Panc1 (cell line): ENCODE measurements at regions not wholly inside any gene's neighbourhood (a gene's known extent, or its start where the extent isn't known, plus 50 kb on each side); places are given as distances from the start of the nearest gene placed in this dataset.
"Not testable (repeated sequence)": the region's sequence is repeated elsewhere in the genome, so short reads cannot be mapped to it uniquely, and the experiment has no call there.

Experiments
- ATAC-seq: fragments of 200-7000 bp; cut with Tn5 transposase; 2 replicates; pipeline ENCODE4 v1.9.1; 2020; ENCODE audit warnings: mild to moderate bottlenecking, moderate library complexity
- BruUV-seq: library from RNA; stranded (reverse); fragments of 400-500 nt; replicated peaks from 2 replicates; lab custom pipeline; 2021; lab: Mats Ljungman, UMichigan
- CTCF ChIA-PET: fragments of 300-600 bp; sonication (Branson Sonifier 250); formaldehyde crosslinking; loops from one replicate; lab custom pipeline; 2022; ENCODE audit warnings: antibody characterized with exemption; lab: Charles Lee
- POLR2A ChIA-PET: fragments of 300-600 bp; sonication (Branson Sonifier 250); formaldehyde crosslinking; loops from one replicate; lab custom pipeline; 2022; ENCODE audit warnings: antibody characterized with exemption; lab: Charles Lee
- DNase-seq: peaks from one replicate; pipeline ENCODE4 v3.0.0-alpha.2; 2010; ENCODE audit warnings: low read depth, low spot score
- H3K27ac ChIP-seq: 2 replicates; pipeline ENCODE4 v1.5.1; 2011; ENCODE audit warnings: mild to moderate bottlenecking, low read length, inconsistent platforms
- H3K27me3 ChIP-seq: fragments of 200-500 bp; sonication (Bioruptor generic); 2 replicates; pipeline ENCODE4 v1.6.0; 2014; ENCODE audit warnings: low read length, inconsistent platforms; ENCODE audit not compliant: control insufficient read depth, insufficient read depth
- H3K36me3 ChIP-seq: fragments of 200-500 bp; sonication (Bioruptor generic); 2 replicates; pipeline ENCODE4 v1.5.1; 2014; ENCODE audit warnings: inconsistent platforms, mild to moderate bottlenecking, low read length, moderate library complexity; ENCODE audit not compliant: control insufficient read depth, insufficient read depth
- H3K4me1 ChIP-seq: 2 replicates; pipeline ENCODE4 v1.5.1; 2011; ENCODE audit warnings: inconsistent platforms, mild to moderate bottlenecking, low read length, moderate library complexity; ENCODE audit not compliant: control insufficient read depth, insufficient read depth
- H3K4me3 ChIP-seq, 2 experiments: 2 replicates each; pipeline ENCODE4 v1.5.1; 2011 to 2012; ENCODE audit warnings: low read depth in 2 of 2, low read length in 2 of 2, mild to moderate bottlenecking in 2 of 2, inconsistent platforms in 1 of 2, moderate library complexity in 1 of 2
- H3K9me3 ChIP-seq: fragments of 200-500 bp; sonication (Bioruptor generic); 2 replicates; pipeline ENCODE4 v1.5.1; 2014; ENCODE audit warnings: low read depth, mild to moderate bottlenecking, inconsistent platforms, low read length, moderate library complexity; ENCODE audit not compliant: control insufficient read depth, insufficient read depth
- CTCF ChIP-seq: fragments of 450-650 bp; IDR thresholded peaks from 2 replicates; pipeline ENCODE4 v1.5.1; 2017; ENCODE audit warnings: mild to moderate bottlenecking
- POLR2AphosphoS5 ChIP-seq: IDR thresholded peaks from 2 replicates; pipeline ENCODE4 v1.6.1; 2012; ENCODE audit warnings: mild to moderate bottlenecking, low read depth, low read length, moderate library complexity
- REST ChIP-seq, 2 experiments: IDR thresholded peaks; 2 replicates each; pipeline ENCODE4 v1.6.1; 2011 to 2012; ENCODE audit warnings: low read depth in 2 of 2, control low read depth in 1 of 2, low read length in 1 of 2, mild to moderate bottlenecking in 1 of 2, moderate library complexity in 1 of 2; ENCODE audit not compliant: insufficient read depth in 1 of 2
- SIN3A ChIP-seq: IDR thresholded peaks from 2 replicates; pipeline ENCODE4 v1.6.1; 2012; ENCODE audit warnings: low read depth, mild to moderate bottlenecking, low read length, moderate library complexity, borderline replicate concordance; ENCODE audit not compliant: insufficient read depth
- TCF7L2 ChIP-seq: IDR thresholded peaks from 2 replicates; pipeline ENCODE4 v1.6.1; 2011; ENCODE audit warnings: mild to moderate bottlenecking, low read depth, low read length, inconsistent platforms
- in situ Hi-C: cut with HindIII; loops from 2 replicates; pipeline ENCODE4 v1.10.0; 2016; ENCODE audit warnings: low sequenced_read_pairs, low pct_unique_long_range_greater_than_20kb
- intact Hi-C: fragments of 100-400 bp; cut with micrococcal nuclease; formaldehyde crosslinking; loops from one replicate; pipeline ENCODE4 v1.10.0; 2022; ENCODE audit not compliant: unreplicated experiment

- in situ Hi-C loops = no loop called here
- no peaks in the 10 kb centered on the region for H3K9me3 ChIP-seq
- intact Hi-C loops = no loop called here
- DNase-seq (no peak), ATAC-seq (no peak)
- TF ChIP-seq SIN3A (no peak), TCF7L2 (no peak), CTCF (no peak), POLR2AphosphoS5 (no peak), REST (IDR thresholded peaks at IDR 0.05; ENCODE audit: insufficient read depth in 1 of 2, low read depth in 2 of 2, low read length in 1 of 2) (no peak)
- ChIA-PET CTCF (interaction anchor here (0.7 kb wide), 1 partner anchor 16 kb away, joined by 7 read pairs; no protein-coding TSS in a partner anchor), POLR2A (no interaction called here)
- no peak overlapping the region for H3K27ac ChIP-seq
- no TSS peak for BruUV-seq
- no peaks in the 10 kb centered on the region for H3K27me3 ChIP-seq
- H3K4me3 ChIP-seq = no peak overlapping the region
- no peaks in the 10 kb centered on the region for H3K4me1 ChIP-seq
- no peaks in the 10 kb centered on the region for H3K36me3 ChIP-seq
These were observed 221.7 kb downstream of the KLF6 start for GRCh38 chr10:3563298-3563697.

GRCh38 chr10:3560628-3561027 lies 224.4 kb downstream of the KLF6 start:
- H3K4me3 ChIP-seq, intact Hi-C loops, ATAC-seq, H3K9me3 ChIP-seq, DNase-seq, H3K4me1 ChIP-seq, BruUV-seq, H3K27ac ChIP-seq, in situ Hi-C loops, POLR2A ChIA-PET, H3K36me3 ChIP-seq, H3K27me3 ChIP-seq: not testable (repeated sequence)
- CTCF ChIA-PET = interaction anchor here (0.6 kb wide), 1 partner anchor 376 kb away, joined by 3 read pairs; no protein-coding TSS in a partner anchor

- ATAC-seq (no peak), DNase-seq (no peak)
- Histone ChIP-seq H3K36me3 (no peaks in the 10 kb centered on the region), H3K4me3 (no peak overlapping the region), H3K9me3 (no peaks in the 10 kb centered on the region), H3K27me3 (no peaks in the 10 kb centered on the region), H3K4me1 (no peaks in the 10 kb centered on the region), H3K27ac (no peak overlapping the region)
- intact Hi-C loops = no loop called here
- in situ Hi-C loops = no loop called here
- TF ChIP-seq SIN3A (no peak), TCF7L2 (no peak)
- CTCF ChIA-PET = no interaction called here
- POLR2A ChIA-PET = no interaction called here
- BruUV-seq = no TSS peak
These were observed 225.5 kb downstream of the KLF6 start for GRCh38 chr10:3559527-3559926.
